ENCODE measurements at regions not wholly inside any gene's neighbourhood (a gene's known extent, or its start where the extent isn't known, plus 50 kb on each side); places are given as distances from the start of the nearest gene placed in this dataset.
"Not testable (repeated sequence)": the region's sequence is repeated elsewhere in the genome, so short reads cannot be mapped to it uniquely, and the experiment has no call there.

- Histone ChIP-seq H3K4me1 (ENCODE audit: insufficient read depth, low read length) (no peaks in the 10 kb centered on the region), H3K27me3 (ENCODE audit: insufficient read depth, low read length) (peaks cover 37% of the 10 kb centered on the region), H3K9me3 (ENCODE audit: low read depth, low read length) (no peaks in the 10 kb centered on the region), H3K4me3 (ENCODE audit: low read length) (no peak overlapping the region)
These were observed 79.4 kb upstream of the RHOU start for GRCh38 chr1:228655796-228656394.

- not testable (repeated sequence) for H3K9me3 ChIP-seq (ENCODE audit: low read depth, low read length); H3K27me3 ChIP-seq (ENCODE audit: insufficient read depth, low read length); H3K4me3 ChIP-seq (ENCODE audit: low read length); H3K4me1 ChIP-seq (ENCODE audit: insufficient read depth, low read length)
These were observed 73.1 kb upstream of the RHOU start for GRCh38 chr1:228662007-228662689.

GRCh38 chr1:228664399-228664914 lies 70.8 kb upstream of the RHOU start:
- H3K9me3 ChIP-seq (ENCODE audit: low read depth, low read length) = no peaks in the 10 kb centered on the region
- no peak overlapping the region for H3K4me3 ChIP-seq (ENCODE audit: low read length)
- H3K4me1 ChIP-seq (ENCODE audit: insufficient read depth, low read length) = peaks cover 3% of the 10 kb centered on the region
- no peaks in the 10 kb centered on the region for H3K27me3 ChIP-seq (ENCODE audit: insufficient read depth, low read length)

GRCh38 chr1:228666686-228667623 lies 68.3 kb upstream of the RHOU start:
- Histone ChIP-seq H3K4me3 (ENCODE audit: low read length) (no peak overlapping the region), H3K4me1 (ENCODE audit: insufficient read depth, low read length) (peaks cover 3% of the 10 kb centered on the region), H3K27me3 (ENCODE audit: insufficient read depth, low read length) (no peaks in the 10 kb centered on the region), H3K9me3 (ENCODE audit: low read depth, low read length) (no peaks in the 10 kb centered on the region)

GRCh38 chr1:228668553-228669241 lies 66.6 kb upstream of the RHOU start:
- Histone ChIP-seq H3K27me3 (ENCODE audit: insufficient read depth, low read length) (no peaks in the 10 kb centered on the region), H3K4me1 (ENCODE audit: insufficient read depth, low read length) (peaks cover 3% of the 10 kb centered on the region), H3K9me3 (ENCODE audit: low read depth, low read length) (no peaks in the 10 kb centered on the region)

GRCh38 chr1:228669242-228669585 lies 66.1 kb upstream of the RHOU start:
- Histone ChIP-seq H3K27me3 (ENCODE audit: insufficient read depth, low read length) (no peaks in the 10 kb centered on the region), H3K9me3 (ENCODE audit: low read depth, low read length) (no peaks in the 10 kb centered on the region), H3K4me1 (ENCODE audit: insufficient read depth, low read length) (peaks cover 3% of the 10 kb centered on the region), H3K4me3 (ENCODE audit: low read length) (no peak overlapping the region)

More at GRCh38 chr1:228668553-228669241, 66.6 kb upstream of the RHOU start:
- no peak overlapping the region for H3K4me3 ChIP-seq (ENCODE audit: low read length)

- H3K4me1 ChIP-seq (ENCODE audit: insufficient read depth, low read length); H3K4me3 ChIP-seq (ENCODE audit: low read length); H3K9me3 ChIP-seq (ENCODE audit: low read depth, low read length); H3K27me3 ChIP-seq (ENCODE audit: insufficient read depth, low read length): not testable (repeated sequence)
These were observed 54.2 kb upstream of the RHOU start for GRCh38 chr1:228681076-228681565.

GRCh38 chr1:228683428-228683827 lies 51.9 kb upstream of the RHOU start:
- H3K9me3 ChIP-seq (ENCODE audit: low read depth, low read length) = no peaks in the 10 kb centered on the region
- no peaks in the 10 kb centered on the region for H3K4me1 ChIP-seq (ENCODE audit: insufficient read depth, low read length)
- peaks cover 2% of the 10 kb centered on the region for H3K27me3 ChIP-seq (ENCODE audit: insufficient read depth, low read length)
- no peak overlapping the region for H3K4me3 ChIP-seq (ENCODE audit: low read length)

GRCh38 chr1:228684607-228685006 lies 50.7 kb upstream of the RHOU start:
- no peaks in the 10 kb centered on the region for H3K9me3 ChIP-seq (ENCODE audit: low read depth, low read length)
- no peaks in the 10 kb centered on the region for H3K4me1 ChIP-seq (ENCODE audit: insufficient read depth, low read length)
- no peak overlapping the region for H3K4me3 ChIP-seq (ENCODE audit: low read length)
- peaks cover 2% of the 10 kb centered on the region for H3K27me3 ChIP-seq (ENCODE audit: insufficient read depth, low read length)

- H3K27me3 ChIP-seq (ENCODE audit: insufficient read depth, low read length) = peaks cover 2% of the 10 kb centered on the region
- no peaks in the 10 kb centered on the region for H3K4me1 ChIP-seq (ENCODE audit: insufficient read depth, low read length)
- H3K4me3 ChIP-seq (ENCODE audit: low read length) = no peak overlapping the region
- H3K9me3 ChIP-seq (ENCODE audit: low read depth, low read length) = no peaks in the 10 kb centered on the region
These were observed 50.1 kb upstream of the RHOU start for GRCh38 chr1:228685081-228685660.
